GM04503 (cell line): ENCODE measurements at regions not wholly inside any gene's neighbourhood (a gene's known extent, or its start where the extent isn't known, plus 50 kb on each side); places are given as distances from the start of the nearest gene placed in this dataset.
"Not testable (repeated sequence)": the region's sequence is repeated elsewhere in the genome, so short reads cannot be mapped to it uniquely, and the experiment has no call there.

ENCODE experiments used
- DNase-seq: peaks from one replicate; pipeline ENCODE4 v3.0.0-alpha.2; 2012; ENCODE audit warnings: low read depth

GRCh38 chr7:150046290-150047194 lies 172.8 kb downstream of the ATP6V0E2 start:
- not testable (repeated sequence) for DNase-seq

- not testable (repeated sequence) for DNase-seq
These were observed 173.6 kb downstream of the ATP6V0E2 start for GRCh38 chr7:150047329-150047728.

- not testable (repeated sequence) for DNase-seq
These were observed 174.0 kb downstream of the ATP6V0E2 start for GRCh38 chr7:150047772-150048171.

GRCh38 chr7:150048244-150049011 lies 174.7 kb downstream of the ATP6V0E2 start:
- not testable (repeated sequence) for DNase-seq

GRCh38 chr7:150049012-150049655 lies 175.4 kb downstream of the ATP6V0E2 start:
- DNase-seq, result not testable (repeated sequence)

GRCh38 chr7:150053396-150053795 lies 179.6 kb downstream of the ATP6V0E2 start:
- DNase-seq, result not testable (repeated sequence)

- not testable (repeated sequence) for DNase-seq
These were observed 180.5 kb downstream of the ATP6V0E2 start for GRCh38 chr7:150054242-150054641.

GRCh38 chr7:150060259-150061221 lies 186.8 kb downstream of the ATP6V0E2 start:
- DNase-seq, result not testable (repeated sequence)

GRCh38 chr7:150063195-150063594 lies 189.4 kb downstream of the ATP6V0E2 start:
- not testable (repeated sequence) for DNase-seq

- not testable (repeated sequence) for DNase-seq
These were observed 196.0 kb downstream of the ATP6V0E2 start for GRCh38 chr7:150069555-150070313.

- DNase-seq, result not testable (repeated sequence)
These were observed 203.8 kb downstream of the ATP6V0E2 start for GRCh38 chr7:150077543-150077942.

- DNase-seq, result not testable (repeated sequence)
These were observed 208.1 kb downstream of the ATP6V0E2 start for GRCh38 chr7:150081865-150082264.

- not testable (repeated sequence) for DNase-seq
These were observed 211.0 kb downstream of the ATP6V0E2 start for GRCh38 chr7:150084724-150085123.

GRCh38 chr7:150087478-150087877 lies 213.7 kb downstream of the ATP6V0E2 start:
- DNase-seq, result not testable (repeated sequence)

- DNase-seq, result not testable (repeated sequence)
These were observed 215.4 kb downstream of the ATP6V0E2 start for GRCh38 chr7:150089139-150089538.

- DNase-seq, result not testable (repeated sequence)
These were observed 217.0 kb downstream of the ATP6V0E2 start for GRCh38 chr7:150090776-150091175.

- not testable (repeated sequence) for DNase-seq
These were observed 220.1 kb downstream of the ATP6V0E2 start for GRCh38 chr7:150093897-150094296.

- DNase-seq, result not testable (repeated sequence)
These were observed 222.6 kb downstream of the ATP6V0E2 start for GRCh38 chr7:150096213-150096994.

GRCh38 chr7:150098592-150098991 lies 224.6 kb upstream of the LRRC61 start:
- not testable (repeated sequence) for DNase-seq
